ENCODE measurements at regions not wholly inside any gene's neighbourhood (a gene's known extent, or its start where the extent isn't known, plus 50 kb on each side); places are given as distances from the start of the nearest gene placed in this dataset.

DNA sequence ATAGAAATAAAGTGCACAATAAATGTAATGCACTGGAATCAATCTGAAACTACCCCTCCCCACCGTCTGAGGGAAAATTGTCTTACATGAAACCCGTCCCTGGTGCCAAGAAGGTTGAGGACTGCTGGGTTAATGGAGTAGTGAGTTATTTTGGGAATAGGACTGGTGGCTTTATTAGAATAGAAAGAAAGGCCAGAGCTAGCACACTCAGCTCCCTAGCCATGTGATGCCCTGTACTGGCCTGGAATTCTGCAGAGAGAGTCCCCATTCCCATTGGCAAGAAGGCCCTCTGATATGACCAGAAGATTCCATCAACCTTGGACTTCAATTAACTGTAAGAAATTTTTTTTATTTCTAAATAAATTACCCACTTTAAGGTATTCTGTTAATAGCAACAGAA is 393.5 kb upstream of the PCDH9 start:
- no peak for FAIRE-seq
- DNase-seq (ENCODE audit: insufficient read length, low spot score): no peak
- TF ChIP-seq POLR2A (IDR thresholded peaks at IDR 0.05; ENCODE audit: low read depth, low read length): no peak
- no peak for TF ChIP-seq PAX5 (IDR thresholded peaks at IDR 0.05; ENCODE audit: insufficient read depth, low read length, severe bottlenecking)
- no peak for TF ChIP-seq SPI1 (IDR thresholded peaks at IDR 0.05; ENCODE audit: low read depth, low read length)
- TF ChIP-seq POLR2AphosphoS5 (IDR thresholded peaks at IDR 0.05; ENCODE audit: low read depth, low read length): no peak

DNA sequence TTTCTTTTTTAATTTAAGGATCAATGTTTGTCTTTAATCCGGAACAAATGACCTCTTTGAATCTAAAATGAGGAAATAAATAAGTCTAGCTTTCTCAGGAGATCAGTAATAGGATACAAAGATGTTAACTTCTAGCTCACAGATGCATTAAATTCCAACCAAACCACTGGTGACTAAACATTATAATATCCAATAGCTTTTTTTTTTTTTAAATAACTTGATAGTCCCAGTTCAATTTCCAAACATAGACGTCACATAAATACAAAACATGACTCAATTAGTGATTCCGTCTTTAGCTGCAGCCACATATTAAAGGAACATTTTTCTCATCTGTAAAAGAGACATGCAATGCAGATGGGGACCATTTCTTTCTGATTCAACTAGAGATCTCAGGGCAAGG is 390.5 kb upstream of the PCDH9 start:
- DNase-seq (ENCODE audit: insufficient read length, low spot score) (no peak), FAIRE-seq (no peak)
- TF ChIP-seq PAX5 (IDR thresholded peaks at IDR 0.05; ENCODE audit: insufficient read depth, low read length, severe bottlenecking): no peak
- no peak for TF ChIP-seq TAF1 (IDR thresholded peaks at IDR 0.05; ENCODE audit: low read depth, low read length)
- TF ChIP-seq SPI1 (IDR thresholded peaks at IDR 0.05; ENCODE audit: low read depth, low read length): no peak
- TF ChIP-seq POLR2AphosphoS5 (IDR thresholded peaks at IDR 0.05; ENCODE audit: low read depth, low read length): no peak
- TF ChIP-seq POU2F2 (IDR thresholded peaks at IDR 0.05; ENCODE audit: low read depth, low read length): no peak
- TF ChIP-seq POLR2A (IDR thresholded peaks at IDR 0.05; ENCODE audit: low read depth, low read length): no peak

DNA sequence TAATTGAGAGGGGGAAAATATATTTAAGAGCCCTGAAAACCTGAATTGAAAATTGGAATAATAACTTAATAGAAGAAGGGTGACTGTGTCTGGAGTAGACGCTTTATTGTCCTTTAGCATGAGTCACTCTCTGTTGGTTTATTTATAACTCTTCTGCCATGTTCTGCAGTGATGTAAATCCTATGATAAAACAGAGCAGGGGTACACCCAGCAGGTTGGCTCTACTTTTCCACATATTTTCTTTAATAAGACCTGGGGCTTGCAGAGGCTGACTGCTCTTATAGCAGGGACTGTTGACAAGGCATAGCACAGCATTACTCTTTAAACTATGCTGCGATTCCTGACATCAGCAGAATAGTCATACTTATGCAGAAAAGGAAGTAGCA is 389.9 kb upstream of the PCDH9 start:
- no peak for DNase-seq (ENCODE audit: insufficient read length, low spot score)
- FAIRE-seq: no peak
- TF ChIP-seq TAF1 (IDR thresholded peaks at IDR 0.05; ENCODE audit: low read depth, low read length) (no peak), PAX5 (IDR thresholded peaks at IDR 0.05; ENCODE audit: insufficient read depth, low read length, severe bottlenecking) (no peak), SPI1 (IDR thresholded peaks at IDR 0.05; ENCODE audit: low read depth, low read length) (no peak), POLR2A (IDR thresholded peaks at IDR 0.05; ENCODE audit: low read depth, low read length) (no peak), POU2F2 (IDR thresholded peaks at IDR 0.05; ENCODE audit: low read depth, low read length) (no peak), POLR2AphosphoS5 (IDR thresholded peaks at IDR 0.05; ENCODE audit: low read depth, low read length) (no peak)

DNA sequence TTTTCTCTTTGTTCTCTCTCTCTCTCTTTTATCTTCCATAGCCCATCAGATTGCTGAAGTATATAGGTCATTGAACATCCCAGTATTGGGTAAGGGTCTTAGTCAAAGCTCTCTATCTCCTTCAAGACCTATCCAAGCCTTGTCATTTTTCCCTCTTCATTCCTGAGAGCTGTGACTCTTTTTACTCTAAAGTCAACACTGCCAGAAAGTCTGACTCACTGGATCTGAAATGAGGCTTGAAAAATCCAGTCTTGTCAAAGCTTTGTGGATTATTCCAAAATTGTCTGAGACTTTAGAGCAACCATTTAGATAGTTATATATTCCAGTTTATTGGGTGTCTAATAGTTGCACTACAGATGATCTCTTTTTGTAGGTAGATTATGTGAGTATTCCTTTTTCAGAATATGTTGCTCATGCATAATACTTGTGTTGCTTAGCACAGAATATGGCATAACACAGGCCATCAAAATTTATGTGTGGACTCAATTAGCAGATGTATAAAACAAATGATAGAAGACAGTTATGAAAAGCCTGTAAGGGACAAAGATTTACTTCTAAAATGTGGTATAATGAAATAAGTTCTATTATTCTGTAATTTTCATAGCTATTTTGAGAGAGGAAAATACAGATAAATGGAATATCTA is 389.3 kb upstream of the PCDH9 start:
- no peak for TF ChIP-seq PAX5 (IDR thresholded peaks at IDR 0.05; ENCODE audit: insufficient read depth, low read length, severe bottlenecking)
- no peak for TF ChIP-seq POU2F2 (IDR thresholded peaks at IDR 0.05; ENCODE audit: low read depth, low read length)
- TF ChIP-seq POLR2A (IDR thresholded peaks at IDR 0.05; ENCODE audit: low read depth, low read length): no peak
- FAIRE-seq (no peak), DNase-seq (ENCODE audit: insufficient read length, low spot score) (no peak)

DNA sequence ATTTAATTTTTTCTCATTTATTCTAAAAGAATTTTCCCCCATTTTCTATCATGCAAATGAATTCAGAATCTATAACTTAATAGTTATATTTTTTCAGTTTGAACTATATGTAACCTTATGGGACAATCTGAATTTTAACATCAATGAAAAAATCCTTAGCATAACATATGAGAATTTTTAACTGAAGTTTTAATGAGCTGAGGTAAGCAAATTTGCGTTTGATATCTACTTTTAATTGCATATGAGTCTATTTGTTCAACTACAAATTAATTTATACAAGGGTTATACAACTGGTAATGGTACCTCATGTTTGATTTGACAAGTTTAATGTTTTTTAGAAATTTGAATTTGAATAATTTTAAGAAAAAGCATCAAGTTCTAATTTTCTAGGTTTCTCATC is 384.4 kb upstream of the PCDH9 start:
- DNase-seq (ENCODE audit: insufficient read length, low spot score) (no peak), FAIRE-seq (no peak)
- TF ChIP-seq PAX5 (IDR thresholded peaks at IDR 0.05; ENCODE audit: insufficient read depth, low read length, severe bottlenecking) (no peak), SPI1 (IDR thresholded peaks at IDR 0.05; ENCODE audit: low read depth, low read length) (no peak), TAF1 (IDR thresholded peaks at IDR 0.05; ENCODE audit: low read depth, low read length) (no peak), POLR2AphosphoS5 (IDR thresholded peaks at IDR 0.05; ENCODE audit: low read depth, low read length) (no peak), POLR2A (IDR thresholded peaks at IDR 0.05; ENCODE audit: low read depth, low read length) (no peak)

DNA sequence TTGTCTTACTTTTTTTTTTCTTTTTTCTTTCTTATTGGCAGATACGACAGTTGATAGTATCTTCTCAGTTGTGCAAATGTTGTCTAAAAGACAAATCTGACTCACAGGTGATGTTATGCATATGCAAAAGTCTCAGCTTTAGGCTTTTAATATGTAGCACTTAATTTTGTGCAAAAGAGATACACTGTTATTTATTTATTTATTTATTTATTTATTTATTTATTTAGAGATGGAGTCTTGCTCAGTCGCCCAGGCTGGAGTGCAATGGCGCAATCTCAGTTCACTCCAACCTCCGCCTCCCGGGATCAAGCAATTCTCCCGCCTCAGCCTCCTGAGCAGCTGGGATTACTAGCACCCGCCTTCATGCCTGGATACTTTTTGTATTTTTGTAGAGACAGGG is 383.9 kb upstream of the PCDH9 start:
- no peak for TF ChIP-seq TAF1 (IDR thresholded peaks at IDR 0.05; ENCODE audit: low read depth, low read length)
- TF ChIP-seq POLR2A (IDR thresholded peaks at IDR 0.05; ENCODE audit: low read depth, low read length): no peak
- TF ChIP-seq POLR2AphosphoS5 (IDR thresholded peaks at IDR 0.05; ENCODE audit: low read depth, low read length): no peak
- TF ChIP-seq PAX5 (IDR thresholded peaks at IDR 0.05; ENCODE audit: insufficient read depth, low read length, severe bottlenecking): no peak
- no peak for TF ChIP-seq POU2F2 (IDR thresholded peaks at IDR 0.05; ENCODE audit: low read depth, low read length)
- no peak for TF ChIP-seq SPI1 (IDR thresholded peaks at IDR 0.05; ENCODE audit: low read depth, low read length)
- FAIRE-seq: no peak

DNA sequence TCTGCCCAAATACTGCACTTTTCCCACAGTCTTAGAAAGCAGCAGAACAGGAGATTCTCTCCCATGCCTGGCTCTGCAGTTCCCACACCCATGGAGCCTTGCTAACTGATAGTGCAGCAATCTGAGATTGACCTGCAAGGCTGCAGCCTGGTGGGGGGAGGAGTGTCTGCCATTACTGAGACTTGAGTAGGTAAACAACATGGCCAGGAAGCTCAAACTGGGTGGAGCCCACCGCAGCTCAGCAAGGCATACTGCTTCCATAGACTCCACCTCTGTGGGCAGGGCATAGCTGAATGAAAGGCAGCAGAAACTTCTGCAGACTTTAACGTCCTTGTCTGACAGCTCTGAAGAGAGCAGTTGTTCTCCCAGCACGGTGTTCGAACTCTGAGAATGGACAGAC is 358.5 kb upstream of the PCDH9 start:
- DNase-seq (ENCODE audit: insufficient read length, low spot score): no peak
- no peak for TF ChIP-seq TAF1 (IDR thresholded peaks at IDR 0.05; ENCODE audit: low read depth, low read length)
- no peak for TF ChIP-seq POLR2A (IDR thresholded peaks at IDR 0.05; ENCODE audit: low read depth, low read length)
- no peak for TF ChIP-seq PAX5 (IDR thresholded peaks at IDR 0.05; ENCODE audit: insufficient read depth, low read length, severe bottlenecking)
- no peak for TF ChIP-seq POLR2AphosphoS5 (IDR thresholded peaks at IDR 0.05; ENCODE audit: low read depth, low read length)
- TF ChIP-seq POU2F2 (IDR thresholded peaks at IDR 0.05; ENCODE audit: low read depth, low read length): no peak
- no peak for FAIRE-seq

More for the DNA sequence above, 383.9 kb upstream of the PCDH9 start:
- DNase-seq (ENCODE audit: insufficient read length, low spot score): no peak

DNA sequence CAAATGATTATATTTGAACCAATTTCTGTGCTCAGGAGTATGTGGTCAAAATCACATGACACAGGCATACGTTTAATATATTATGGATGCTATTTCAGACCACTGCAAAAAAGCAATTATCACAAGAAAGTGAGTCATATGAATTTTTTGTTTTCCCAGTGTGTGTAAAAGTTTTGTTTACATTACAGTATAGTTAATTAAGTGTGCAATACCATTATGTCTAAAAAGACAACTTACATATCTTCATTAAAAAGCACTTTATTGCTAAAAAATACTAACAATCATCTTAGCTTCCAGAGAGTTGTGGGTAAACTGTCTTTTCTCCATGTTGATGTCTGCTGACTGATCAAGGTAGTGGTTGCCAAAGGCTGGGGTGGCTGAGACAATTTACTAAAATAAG is 347.2 kb upstream of the PCDH9 start:
- DNase-seq (ENCODE audit: insufficient read length, low spot score) (no peak), FAIRE-seq (no peak)
- TF ChIP-seq SPI1 (IDR thresholded peaks at IDR 0.05; ENCODE audit: low read depth, low read length): no peak
- no peak for TF ChIP-seq TAF1 (IDR thresholded peaks at IDR 0.05; ENCODE audit: low read depth, low read length)
- no peak for TF ChIP-seq POU2F2 (IDR thresholded peaks at IDR 0.05; ENCODE audit: low read depth, low read length)
- no peak for TF ChIP-seq PAX5 (IDR thresholded peaks at IDR 0.05; ENCODE audit: insufficient read depth, low read length, severe bottlenecking)
- TF ChIP-seq POLR2A (IDR thresholded peaks at IDR 0.05; ENCODE audit: low read depth, low read length): no peak

DNA sequence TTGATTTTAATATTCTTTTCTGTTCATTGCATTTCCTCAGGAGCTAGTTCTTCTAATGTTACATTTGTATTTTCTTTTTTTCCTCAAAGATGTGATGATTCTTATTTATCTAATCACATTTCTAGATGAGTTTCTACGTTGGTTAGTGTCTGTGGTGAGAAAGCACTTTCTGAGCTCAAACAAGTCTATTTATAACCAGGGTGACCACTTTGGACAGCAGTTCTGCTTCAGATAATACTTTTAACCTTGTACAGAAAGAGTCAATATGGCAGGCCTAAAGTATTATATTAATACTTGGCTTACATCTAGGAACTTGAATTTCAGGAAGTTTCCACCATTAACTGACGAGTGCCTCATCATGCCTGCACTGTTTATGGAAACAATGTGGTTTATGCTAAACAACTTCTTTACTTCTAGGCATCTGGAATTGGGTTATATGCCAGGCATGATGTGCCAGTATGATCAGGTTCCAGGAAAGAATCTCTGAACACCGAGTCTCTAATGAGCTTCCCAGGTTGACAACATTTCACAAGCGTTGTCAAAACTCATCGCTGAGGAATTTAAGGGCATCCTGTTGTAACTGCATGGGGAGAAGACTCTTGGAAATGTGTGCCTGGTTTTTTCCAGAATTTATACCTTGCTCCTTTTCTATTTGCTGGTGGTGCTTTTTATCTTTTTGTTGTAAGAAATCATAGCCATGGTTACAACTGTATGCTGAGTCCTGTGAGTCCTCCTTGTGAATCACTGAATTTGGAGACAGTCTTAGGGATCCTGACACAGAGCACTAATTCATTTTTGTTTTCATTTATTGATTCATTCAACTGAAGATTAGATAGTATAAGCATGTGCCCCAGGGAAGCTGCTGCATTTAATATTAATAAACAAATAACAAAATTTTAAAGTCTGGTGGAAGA is 344.4 kb upstream of the PCDH9 start:
- DNase-seq (ENCODE audit: insufficient read length, low spot score) (no peak), FAIRE-seq (no peak)
- TF ChIP-seq PAX5 (IDR thresholded peaks at IDR 0.05; ENCODE audit: insufficient read depth, low read length, severe bottlenecking): no peak

DNA sequence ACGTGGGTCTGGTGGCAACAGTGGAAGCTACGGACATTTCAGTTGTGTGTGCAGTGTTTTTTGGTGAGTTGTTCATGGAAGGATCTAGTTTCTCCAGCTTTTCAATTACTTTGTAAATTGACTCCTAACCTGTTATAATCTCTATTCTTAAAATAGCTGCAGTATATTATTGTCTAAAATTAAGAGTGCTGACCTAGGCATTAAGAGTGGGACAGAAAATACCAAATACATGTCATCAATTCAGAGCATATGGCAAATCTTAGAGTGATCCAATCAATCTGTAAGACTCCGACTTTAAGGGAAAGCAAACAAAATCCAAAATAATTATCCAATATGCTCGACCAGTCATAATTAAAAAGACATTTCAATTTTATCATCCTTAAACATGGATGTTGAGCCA is 338.1 kb upstream of the PCDH9 start:
- TF ChIP-seq PAX5 (IDR thresholded peaks at IDR 0.05; ENCODE audit: insufficient read depth, low read length, severe bottlenecking) (no peak), POU2F2 (IDR thresholded peaks at IDR 0.05; ENCODE audit: low read depth, low read length) (no peak), TAF1 (IDR thresholded peaks at IDR 0.05; ENCODE audit: low read depth, low read length) (no peak), SPI1 (IDR thresholded peaks at IDR 0.05; ENCODE audit: low read depth, low read length) (no peak), POLR2A (IDR thresholded peaks at IDR 0.05; ENCODE audit: low read depth, low read length) (no peak), POLR2AphosphoS5 (IDR thresholded peaks at IDR 0.05; ENCODE audit: low read depth, low read length) (no peak)
- DNase-seq (ENCODE audit: insufficient read length, low spot score): no peak
- no peak for FAIRE-seq
